HUES64 (cell line): ENCODE measurements at regions not wholly inside any gene's neighbourhood (a gene's known extent, or its start where the extent isn't known, plus 50 kb on each side); places are given as distances from the start of the nearest gene placed in this dataset.

Experiments used
- H3K27ac ChIP-seq: 2 replicates; pipeline ENCODE4 v1.7.0; 2013; ENCODE audit warnings: low read depth, low read length, inconsistent platforms
- H3K27me3 ChIP-seq: 2 replicates; pipeline ENCODE4 v1.6.1; 2013; ENCODE audit warnings: mild to moderate bottlenecking, low read length; ENCODE audit not compliant: insufficient read depth
- H3K36me3 ChIP-seq: 2 replicates; pipeline ENCODE4 v1.6.1; 2013; ENCODE audit warnings: mild to moderate bottlenecking, low read length; ENCODE audit not compliant: insufficient read depth
- H3K4me1 ChIP-seq: 2 replicates; pipeline ENCODE4 v1.6.1; 2013; ENCODE audit warnings: mild to moderate bottlenecking, low read length, moderate library complexity; ENCODE audit not compliant: insufficient read depth
- H3K4me3 ChIP-seq: 2 replicates; pipeline ENCODE4 v1.5.1; 2013; ENCODE audit warnings: mild to moderate bottlenecking, low read length, moderate library complexity
- H3K9ac ChIP-seq: 2 replicates; pipeline ENCODE4 v1.6.1; 2013; ENCODE audit warnings: mild to moderate bottlenecking, low read depth, low read length
- H3K9me3 ChIP-seq: 2 replicates; pipeline ENCODE4 v1.6.1; 2013; ENCODE audit warnings: low read depth, low read length; ENCODE audit not compliant: insufficient read depth
- WGBS: fragments of 150-250, 120-280 bp; methylation state at CpG from one replicate; pipeline ENCODE4 v1.1.7; 2013; ENCODE audit warnings: missing lambda C conversion rate; 5-methylcytosine and 5-hydroxymethylcytosine counted together

DNA sequence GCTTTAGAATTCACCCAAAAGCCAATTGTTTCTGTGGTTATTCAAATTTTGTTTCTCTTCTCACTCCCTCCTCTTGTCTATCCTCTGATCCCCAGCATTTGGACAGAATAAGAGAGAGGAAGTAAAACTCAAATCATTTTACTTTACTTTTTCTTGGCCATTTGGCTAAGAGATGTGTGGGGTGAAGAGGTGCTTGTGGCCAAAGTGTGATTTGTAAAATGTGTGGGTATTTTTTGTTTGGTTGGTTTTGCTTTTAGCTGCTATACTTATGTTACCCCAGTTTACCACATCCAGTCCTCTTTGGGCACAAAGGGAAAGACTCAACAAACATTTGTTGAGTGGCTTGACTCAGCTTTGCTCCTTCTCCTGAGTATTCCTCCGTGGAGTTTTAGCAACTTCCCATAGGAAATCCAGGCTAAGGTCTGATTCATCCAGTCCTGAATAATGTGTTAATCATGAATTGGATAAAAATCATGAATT, 109.1 kb upstream of the CYP1B1 start:
- Histone ChIP-seq H3K9ac (no peak overlapping the region), H3K9me3 (no peaks in the 10 kb centered on the region), H3K36me3 (no peaks in the 10 kb centered on the region), H3K4me1 (no peaks in the 10 kb centered on the region), H3K4me3 (no peak overlapping the region), H3K27me3 (no peaks in the 10 kb centered on the region), H3K27ac (no peak overlapping the region)
- 95% methylated on average over 1 of the region's 1 CpG for WGBS

DNA sequence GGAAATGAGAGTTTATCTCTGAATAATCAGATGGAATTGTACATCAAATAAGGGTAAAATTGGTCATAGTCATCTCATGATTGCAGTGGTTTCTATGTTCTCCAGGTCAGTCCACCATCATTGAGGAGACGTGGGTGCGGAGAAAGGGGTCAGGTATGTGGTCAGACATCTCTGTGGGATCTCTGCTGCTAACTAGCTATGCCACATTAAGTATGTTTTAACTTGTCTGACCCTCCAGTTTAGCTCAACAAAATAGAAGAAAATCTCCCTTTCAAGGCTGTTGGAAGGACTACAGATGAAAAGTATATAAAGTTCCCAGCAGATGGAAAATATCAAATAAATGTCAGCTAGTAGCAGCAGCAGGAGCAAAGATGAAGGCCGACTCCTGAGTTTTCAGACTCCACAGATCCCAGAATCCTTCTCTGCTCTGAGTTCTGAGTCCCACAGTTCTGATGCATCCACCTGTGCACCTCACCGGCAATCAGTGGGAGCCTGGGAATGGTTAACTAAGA, 106.6 kb upstream of the CYP1B1 start:
- Histone ChIP-seq H3K4me1 (no peaks in the 10 kb centered on the region), H3K27me3 (no peaks in the 10 kb centered on the region), H3K4me3 (no peak overlapping the region), H3K27ac (no peak overlapping the region), H3K9me3 (no peaks in the 10 kb centered on the region), H3K36me3 (no peaks in the 10 kb centered on the region), H3K9ac (no peak overlapping the region)
- 97% methylated on average over 4 of the region's 4 CpGs for WGBS

DNA sequence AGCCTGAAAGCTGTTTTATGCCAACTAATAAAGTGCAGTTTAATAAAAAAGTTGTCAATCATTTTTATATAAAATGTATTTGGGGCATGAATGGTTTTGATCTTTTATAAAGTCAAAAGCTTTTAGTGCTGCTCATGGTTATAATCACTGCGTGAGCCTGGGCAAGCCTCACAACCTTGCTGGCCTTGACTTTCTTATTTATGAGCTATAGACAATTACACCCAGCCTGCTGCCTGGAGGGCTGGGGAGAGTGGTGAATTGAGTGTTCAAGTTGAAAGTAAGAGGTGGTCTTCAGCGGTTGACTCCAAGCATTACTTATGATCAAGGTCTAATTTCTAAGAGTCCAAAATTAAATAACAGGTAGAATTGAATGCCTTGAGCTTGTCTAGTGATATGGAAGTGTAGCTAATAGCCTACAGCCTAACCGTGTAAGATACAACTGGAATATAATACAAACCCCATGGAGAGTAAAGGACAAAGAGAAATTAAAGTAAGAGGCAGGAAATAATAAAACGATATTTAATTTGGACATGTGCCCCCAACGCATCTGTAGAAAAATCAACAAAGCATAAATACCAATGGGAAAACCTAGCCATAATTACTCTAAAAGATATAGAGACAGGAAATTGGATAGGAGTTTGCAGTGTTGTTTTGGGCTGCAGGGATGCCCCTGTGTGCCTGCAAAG, 106.0 kb upstream of the CYP1B1 start:
- Histone ChIP-seq H3K27me3 (no peaks in the 10 kb centered on the region), H3K27ac (no peak overlapping the region), H3K9me3 (no peaks in the 10 kb centered on the region)

DNA sequence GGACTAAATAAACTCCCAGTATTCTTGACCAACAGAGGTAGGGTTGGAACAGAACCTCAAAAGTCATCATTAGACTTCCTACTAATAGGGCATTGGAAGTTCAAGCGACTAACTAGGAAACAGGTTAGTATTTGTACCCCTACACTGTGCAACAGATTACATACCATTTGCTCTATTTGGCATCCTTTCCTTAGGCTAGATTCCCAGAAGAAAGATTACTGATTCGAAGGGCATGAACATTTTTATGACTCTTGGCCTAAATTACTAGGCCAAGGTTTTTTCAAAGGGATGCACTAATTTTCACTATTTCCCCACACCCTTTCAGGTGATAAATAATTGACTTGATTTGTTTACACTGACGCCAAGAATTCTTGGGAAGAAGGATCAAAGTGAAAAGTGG, 104.8 kb upstream of the CYP1B1 start:
- no peaks in the 10 kb centered on the region for H3K27me3 ChIP-seq
- H3K36me3 ChIP-seq = no peaks in the 10 kb centered on the region
- no peak overlapping the region for H3K27ac ChIP-seq
- H3K9ac ChIP-seq = no peak overlapping the region
- H3K4me1 ChIP-seq = no peaks in the 10 kb centered on the region
- H3K4me3 ChIP-seq = no peak overlapping the region
- 93% methylated on average over 3 of the region's 3 CpGs for WGBS
- H3K9me3 ChIP-seq = no peaks in the 10 kb centered on the region

More for the DNA sequence above, 106.0 kb upstream of the CYP1B1 start:
- Histone ChIP-seq H3K4me1 (no peaks in the 10 kb centered on the region), H3K36me3 (no peaks in the 10 kb centered on the region), H3K9ac (no peak overlapping the region), H3K4me3 (no peak overlapping the region)
- 98% methylated on average over 3 of the region's 5 CpGs for WGBS

DNA sequence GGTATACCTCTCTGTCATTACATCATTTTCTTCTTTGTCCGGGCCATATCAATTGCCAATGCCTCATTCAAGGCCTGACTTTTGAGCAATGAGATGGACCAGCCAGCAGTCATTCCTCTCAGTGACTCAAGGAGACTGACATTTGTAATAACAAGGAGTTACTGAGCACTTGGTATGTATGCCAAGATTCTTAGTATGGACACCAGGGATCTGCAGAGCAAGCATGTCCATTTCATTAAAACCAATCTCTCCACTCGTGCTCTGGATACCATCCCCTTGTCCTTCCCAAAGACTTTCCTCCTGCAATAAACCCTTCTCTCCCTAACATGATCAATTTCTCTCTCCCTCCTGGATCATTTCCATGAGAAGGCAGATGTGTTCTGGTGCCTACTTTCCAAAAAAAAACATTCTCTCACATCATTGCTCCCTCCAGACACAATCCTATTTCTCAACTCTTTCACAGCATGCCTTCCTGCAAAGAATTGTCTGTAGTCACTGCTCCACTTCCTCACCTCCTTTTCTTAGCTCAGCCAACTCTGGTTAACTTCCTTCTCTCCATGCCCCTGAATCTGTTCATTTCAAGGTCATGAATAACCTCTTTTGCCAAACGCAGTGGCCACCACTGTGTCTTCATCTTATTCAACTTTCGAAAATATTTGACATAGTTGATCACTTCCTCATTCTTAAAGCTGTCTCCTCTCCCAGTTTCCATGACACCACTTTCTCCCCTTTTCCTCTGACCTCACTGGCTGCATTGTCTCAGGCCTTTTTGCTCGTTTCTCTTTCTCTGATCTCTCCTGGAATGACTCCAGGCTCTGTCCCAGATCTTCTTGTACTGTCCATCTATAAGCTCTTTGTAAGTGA, 102.8 kb upstream of the CYP1B1 start:
- no peak overlapping the region for H3K27ac ChIP-seq
- no peaks in the 10 kb centered on the region for H3K27me3 ChIP-seq
- no peaks in the 10 kb centered on the region for H3K9me3 ChIP-seq
- H3K4me1 ChIP-seq = no peaks in the 10 kb centered on the region
- H3K9ac ChIP-seq = no peak overlapping the region
- no peaks in the 10 kb centered on the region for H3K36me3 ChIP-seq
- WGBS = 82% methylated on average over 5 of the region's 5 CpGs
- H3K4me3 ChIP-seq = no peak overlapping the region

DNA sequence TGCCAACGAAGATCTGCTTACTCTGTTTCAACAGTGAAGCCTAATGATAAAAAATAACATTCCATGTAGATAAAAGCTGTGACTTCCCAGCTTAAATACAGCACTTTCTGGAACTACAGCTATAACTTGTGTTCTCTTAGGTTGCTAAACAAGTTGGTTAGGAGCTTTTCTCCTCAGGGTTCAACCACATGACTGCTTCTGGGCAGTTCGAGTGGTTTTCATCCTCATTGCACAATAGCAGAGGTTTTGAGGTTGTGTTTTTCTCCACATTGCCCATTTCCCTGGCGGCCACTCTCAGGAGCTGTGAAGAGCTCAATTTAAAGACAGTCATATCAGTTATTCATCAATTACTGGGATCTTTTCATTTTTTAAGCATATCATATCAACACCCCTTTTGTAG, 102.2 kb upstream of the CYP1B1 start:
- Histone ChIP-seq H3K9ac (no peak overlapping the region), H3K27ac (no peak overlapping the region), H3K4me3 (no peak overlapping the region), H3K36me3 (no peaks in the 10 kb centered on the region), H3K27me3 (no peaks in the 10 kb centered on the region), H3K9me3 (no peaks in the 10 kb centered on the region), H3K4me1 (no peaks in the 10 kb centered on the region)
- WGBS = 91% methylated on average over 3 of the region's 3 CpGs

DNA sequence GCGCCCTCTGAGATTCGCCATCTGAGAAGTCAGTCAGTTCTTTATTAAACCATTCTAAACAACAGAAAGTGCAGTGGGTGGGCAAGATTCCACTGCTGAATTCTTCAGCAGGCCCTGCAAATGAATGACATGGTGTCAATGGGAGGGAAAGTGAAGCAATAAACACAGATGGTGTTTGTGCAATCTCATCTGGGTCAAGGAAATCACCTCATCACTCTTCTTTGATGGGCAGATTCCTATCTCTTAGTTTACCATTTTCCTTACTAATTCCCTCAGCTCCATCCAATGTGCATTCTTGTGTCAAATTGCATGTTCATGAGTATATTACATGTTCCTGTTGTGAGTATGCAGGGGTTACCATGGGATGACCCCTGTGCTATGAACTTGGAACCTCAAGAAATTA, 100.7 kb upstream of the CYP1B1 start:
- Histone ChIP-seq H3K27me3 (no peaks in the 10 kb centered on the region), H3K9ac (no peak overlapping the region), H3K4me1 (no peaks in the 10 kb centered on the region), H3K4me3 (no peak overlapping the region), H3K36me3 (no peaks in the 10 kb centered on the region), H3K9me3 (no peaks in the 10 kb centered on the region), H3K27ac (no peak overlapping the region)
- WGBS = no CpG with 5 or more reads among the region's 2 CpGs

DNA sequence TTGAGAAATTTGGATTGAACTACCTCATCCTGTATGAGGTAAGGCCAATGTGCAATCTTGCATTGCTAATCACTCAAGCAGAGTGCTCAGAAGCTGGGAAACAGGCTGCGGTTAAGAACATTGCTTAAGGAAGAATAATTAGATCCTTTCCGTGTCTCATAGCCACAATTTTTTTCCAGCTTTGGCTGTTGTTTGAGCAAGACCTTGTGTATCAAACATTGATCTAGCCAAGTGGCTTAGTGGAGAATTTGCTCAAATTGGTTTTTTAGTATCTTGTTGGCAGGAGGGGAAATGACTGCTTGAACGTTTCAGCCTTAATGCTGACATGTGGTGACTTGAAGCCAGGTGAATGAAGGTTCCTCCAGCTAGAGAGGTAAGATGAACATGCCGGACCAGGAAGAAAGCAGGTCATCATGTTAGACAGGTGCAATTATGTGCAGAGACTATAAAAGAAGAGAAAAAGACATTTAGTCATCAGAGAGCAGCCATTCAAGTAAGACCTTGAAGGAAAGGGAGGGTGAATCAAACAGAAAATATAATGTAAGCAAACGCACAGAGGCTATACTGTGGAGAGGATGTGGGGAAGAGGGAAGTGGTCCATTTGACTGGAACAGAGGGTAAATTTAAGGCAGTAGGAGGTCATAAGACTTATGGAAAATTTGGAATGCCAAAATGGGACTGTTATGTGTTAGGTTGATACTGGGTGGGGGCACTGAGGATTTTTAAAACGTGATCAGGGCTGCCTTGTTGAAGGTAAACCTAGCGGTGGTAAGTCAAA, 98.9 kb upstream of the CYP1B1 start:
- WGBS = 88% methylated on average over 7 of the region's 7 CpGs
- Histone ChIP-seq H3K27me3 (no peaks in the 10 kb centered on the region), H3K27ac (no peak overlapping the region), H3K4me1 (no peaks in the 10 kb centered on the region), H3K9ac (no peak overlapping the region), H3K9me3 (no peaks in the 10 kb centered on the region), H3K36me3 (no peaks in the 10 kb centered on the region), H3K4me3 (no peak overlapping the region)

DNA sequence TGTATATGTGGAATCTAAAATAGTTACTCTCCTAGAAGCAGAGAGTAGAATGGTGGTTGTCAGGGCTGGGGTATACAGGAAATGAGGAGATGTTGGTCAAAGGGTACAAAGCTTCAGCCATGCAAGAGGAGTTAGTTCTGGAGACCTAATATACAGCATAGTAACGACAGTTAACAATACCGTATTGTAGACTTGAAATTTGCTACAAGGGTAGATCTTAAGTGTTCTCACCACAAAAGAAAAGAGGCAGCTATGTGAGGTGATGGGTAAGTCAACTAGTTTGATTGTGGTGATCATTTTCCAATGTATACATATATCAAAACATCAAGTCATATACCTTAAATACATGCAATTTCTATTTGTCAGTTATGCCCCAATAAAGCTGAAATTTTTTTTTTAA, 98.2 kb upstream of the CYP1B1 start:
- 100% methylated on average over 2 of the region's 2 CpGs for WGBS
- H3K27ac ChIP-seq = no peak overlapping the region
- H3K9me3 ChIP-seq = no peaks in the 10 kb centered on the region

DNA sequence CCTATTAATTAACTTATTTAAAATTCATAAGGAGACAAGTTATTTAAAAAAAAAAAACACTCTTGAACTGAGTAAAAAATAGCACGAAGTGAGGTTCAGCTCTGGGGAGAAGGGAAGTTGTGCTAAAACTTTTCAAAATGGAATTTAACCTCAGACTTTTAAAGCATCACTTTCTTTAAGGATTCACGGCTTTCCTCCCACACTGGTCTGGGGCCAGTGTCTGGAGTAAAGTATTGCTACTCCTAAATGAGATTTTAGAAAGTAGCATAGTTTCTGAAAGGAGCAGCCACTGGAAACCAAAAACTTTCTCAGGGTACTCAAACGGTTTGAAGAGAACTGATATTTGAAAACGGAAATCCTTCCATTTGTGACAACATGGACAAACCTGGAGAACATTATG, 97.7 kb upstream of the CYP1B1 start:
- 91% methylated on average over 3 of the region's 4 CpGs for WGBS
- no peak overlapping the region for H3K27ac ChIP-seq
- H3K36me3 ChIP-seq = no peaks in the 10 kb centered on the region
- no peaks in the 10 kb centered on the region for H3K27me3 ChIP-seq
- H3K4me3 ChIP-seq = no peak overlapping the region
- no peaks in the 10 kb centered on the region for H3K4me1 ChIP-seq
- H3K9ac ChIP-seq = no peak overlapping the region
- H3K9me3 ChIP-seq = no peaks in the 10 kb centered on the region

More for the DNA sequence above, 98.2 kb upstream of the CYP1B1 start:
- no peak overlapping the region for H3K9ac ChIP-seq
- no peak overlapping the region for H3K4me3 ChIP-seq
- no peaks in the 10 kb centered on the region for H3K27me3 ChIP-seq
- no peaks in the 10 kb centered on the region for H3K4me1 ChIP-seq
- no peaks in the 10 kb centered on the region for H3K36me3 ChIP-seq
